ENCODE measurements at regions not wholly inside any gene's neighbourhood (a gene's known extent, or its start where the extent isn't known, plus 50 kb on each side); places are given as distances from the start of the nearest gene placed in this dataset.

DNA sequence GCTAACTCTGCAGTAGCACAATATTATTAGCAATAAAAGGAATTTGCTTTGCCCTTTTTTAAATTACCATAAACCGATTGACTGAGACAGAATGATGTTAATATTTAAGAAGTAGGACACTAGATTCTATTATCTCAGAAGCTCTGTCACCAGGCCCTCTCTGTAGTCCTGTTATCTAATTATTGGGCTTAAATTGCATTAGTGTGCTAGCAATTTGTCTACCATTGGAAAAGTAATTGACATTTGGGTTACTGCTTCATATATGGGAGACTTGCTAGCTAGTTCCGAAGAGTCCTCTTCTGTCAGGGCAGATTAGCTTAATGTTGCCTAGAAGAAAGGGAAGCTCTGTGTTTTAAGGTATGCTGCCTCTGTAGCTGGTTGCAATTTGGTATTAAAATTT is 1107.3 kb upstream of the EEF2KMT start:
- no peaks in the 10 kb centered on the region for H3K27me3 ChIP-seq (ENCODE audit: control insufficient read depth in 2 of 2, insufficient read depth in 2 of 2, low read length in 2 of 2)
- H3K4me1 ChIP-seq (ENCODE audit: control insufficient read depth in 2 of 2, insufficient read depth in 2 of 2, low read length in 2 of 2), result peaks cover 6 to 7% of the 10 kb centered on the region in 2 donors
- no peak overlapping the region for H3K4me3 ChIP-seq (ENCODE audit: low read length in 2 of 2)
- peaks cover 0 to 4% of the 10 kb centered on the region in 2 donors for H3K9me3 ChIP-seq (ENCODE audit: control insufficient read depth in 2 of 2, low read length in 2 of 2)
- H3K36me3 ChIP-seq (ENCODE audit: control insufficient read depth in 2 of 2, insufficient read depth in 2 of 2, low read length in 2 of 2), result no peaks in the 10 kb centered on the region
- no peak overlapping the region for H3K9ac ChIP-seq (ENCODE audit: low read depth in 1 of 2, low read length in 2 of 2)
- no peak overlapping the region for H3K27ac ChIP-seq (ENCODE audit: low read depth in 2 of 2, low read length in 2 of 2)

DNA sequence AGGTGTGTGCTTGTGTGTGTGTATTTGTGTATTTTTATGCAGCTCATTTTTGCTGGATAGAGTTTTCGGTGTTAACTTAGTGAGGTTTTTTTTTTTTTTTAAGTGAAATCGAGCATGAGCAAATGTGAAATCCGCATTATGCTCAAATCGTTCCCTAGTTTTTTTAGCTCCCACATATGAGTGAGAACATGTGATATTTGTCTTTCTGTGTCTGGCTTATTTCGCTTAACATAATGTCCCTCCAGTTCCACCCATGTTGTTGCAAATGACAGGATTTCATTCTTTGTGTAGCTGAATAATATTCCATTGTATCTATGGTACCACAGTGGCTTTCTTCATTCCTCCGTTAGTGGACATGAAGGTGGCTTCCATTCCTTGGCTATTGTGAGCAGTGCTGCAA is 1103.3 kb upstream of the EEF2KMT start:
- Histone ChIP-seq H3K9ac (ENCODE audit: low read depth in 1 of 2, low read length in 2 of 2) (no peak overlapping the region), H3K4me3 (ENCODE audit: low read length in 2 of 2) (no peak overlapping the region), H3K9me3 (ENCODE audit: control insufficient read depth in 2 of 2, low read length in 2 of 2) (peaks cover 0 to 4% of the 10 kb centered on the region in 2 donors), H3K27me3 (ENCODE audit: control insufficient read depth in 2 of 2, insufficient read depth in 2 of 2, low read length in 2 of 2) (no peaks in the 10 kb centered on the region), H3K36me3 (ENCODE audit: control insufficient read depth in 2 of 2, insufficient read depth in 2 of 2, low read length in 2 of 2) (no peaks in the 10 kb centered on the region), H3K27ac (ENCODE audit: low read depth in 2 of 2, low read length in 2 of 2) (no peak overlapping the region), H3K4me1 (ENCODE audit: control insufficient read depth in 2 of 2, insufficient read depth in 2 of 2, low read length in 2 of 2) (no peaks in the 10 kb centered on the region)

DNA sequence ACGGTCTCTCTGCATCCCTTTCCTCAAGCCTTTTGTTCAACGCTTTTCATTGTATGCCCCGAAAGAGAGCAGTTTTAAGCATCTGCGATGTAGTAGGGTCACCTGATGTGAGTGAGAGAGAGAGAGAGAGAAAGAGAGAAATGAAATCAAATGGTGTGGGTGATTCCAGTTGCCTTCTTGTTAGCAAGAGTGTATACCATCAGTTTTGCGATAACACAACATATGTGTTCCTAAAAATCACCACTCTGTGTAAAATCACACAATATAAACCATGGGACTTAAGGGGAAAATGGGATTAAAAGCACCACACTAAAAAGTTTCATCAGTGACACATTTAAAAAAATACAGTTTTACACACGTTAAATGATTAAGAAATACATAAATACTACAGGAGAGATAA is 1102.7 kb upstream of the EEF2KMT start:
- H3K27me3 ChIP-seq (ENCODE audit: control insufficient read depth in 2 of 2, insufficient read depth in 2 of 2, low read length in 2 of 2), result no peaks in the 10 kb centered on the region
- H3K4me3 ChIP-seq (ENCODE audit: low read length in 2 of 2), result no peak overlapping the region

DNA sequence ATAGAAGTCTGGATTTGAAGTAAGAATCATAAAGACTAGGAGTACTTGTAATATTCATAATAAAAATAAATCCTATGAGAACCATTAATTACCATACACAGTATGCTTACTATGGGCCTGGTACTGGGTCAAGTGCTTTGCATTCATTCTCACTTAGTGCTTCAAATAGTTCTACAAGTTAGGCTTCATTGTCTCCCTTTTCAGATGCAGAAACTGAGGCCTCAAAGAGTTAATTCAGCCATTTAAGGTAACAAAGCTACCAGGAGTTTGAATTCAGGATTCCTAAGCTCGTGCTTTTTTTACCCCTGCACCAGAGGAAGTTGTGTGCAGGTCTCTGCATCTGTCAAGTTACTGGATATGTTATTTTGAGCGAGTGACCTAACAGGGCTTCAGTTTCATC is 1098.4 kb upstream of the EEF2KMT start:
- H3K9me3 ChIP-seq (ENCODE audit: control insufficient read depth in 2 of 2, low read length in 2 of 2), result no peaks in the 10 kb centered on the region
- no peaks in the 10 kb centered on the region for H3K4me1 ChIP-seq (ENCODE audit: control insufficient read depth in 2 of 2, insufficient read depth in 2 of 2, low read length in 2 of 2)
- no peak overlapping the region for H3K9ac ChIP-seq (ENCODE audit: low read depth in 1 of 2, low read length in 2 of 2)
- no peaks in the 10 kb centered on the region for H3K27me3 ChIP-seq (ENCODE audit: control insufficient read depth in 2 of 2, insufficient read depth in 2 of 2, low read length in 2 of 2)
- no peaks in the 10 kb centered on the region for H3K36me3 ChIP-seq (ENCODE audit: control insufficient read depth in 2 of 2, insufficient read depth in 2 of 2, low read length in 2 of 2)
- no peak overlapping the region for H3K4me3 ChIP-seq (ENCODE audit: low read length in 2 of 2)
- H3K27ac ChIP-seq (ENCODE audit: low read depth in 2 of 2, low read length in 2 of 2), result no peak overlapping the region

More for the DNA sequence above, 1102.7 kb upstream of the EEF2KMT start:
- no peak overlapping the region for H3K9ac ChIP-seq (ENCODE audit: low read depth in 1 of 2, low read length in 2 of 2)
- H3K4me1 ChIP-seq (ENCODE audit: control insufficient read depth in 2 of 2, insufficient read depth in 2 of 2, low read length in 2 of 2), result no peaks in the 10 kb centered on the region
- H3K27ac ChIP-seq (ENCODE audit: low read depth in 2 of 2, low read length in 2 of 2), result no peak overlapping the region
- peaks cover 0 to 4% of the 10 kb centered on the region in 2 donors for H3K9me3 ChIP-seq (ENCODE audit: control insufficient read depth in 2 of 2, low read length in 2 of 2)
- H3K36me3 ChIP-seq (ENCODE audit: control insufficient read depth in 2 of 2, insufficient read depth in 2 of 2, low read length in 2 of 2), result no peaks in the 10 kb centered on the region

DNA sequence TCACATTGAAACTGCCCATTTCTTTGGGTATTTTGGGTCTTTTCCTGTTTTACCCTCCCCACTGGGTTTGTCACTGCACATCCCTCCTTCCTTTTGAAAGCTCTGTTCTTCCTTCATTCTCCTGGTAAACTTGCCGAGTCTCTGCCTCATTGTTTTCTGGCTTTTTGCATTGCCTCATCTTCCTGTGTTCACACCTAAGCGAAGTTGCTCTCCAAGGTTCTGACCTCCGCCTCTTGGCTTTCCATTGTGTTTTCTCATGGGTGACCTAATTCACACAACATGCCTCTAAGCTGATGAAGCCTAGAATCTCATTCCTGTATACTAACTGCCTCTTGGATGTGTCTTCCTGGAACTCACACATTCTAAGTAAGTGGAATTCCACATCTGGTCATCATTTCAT is 1096.1 kb upstream of the EEF2KMT start:
- no peaks in the 10 kb centered on the region for H3K4me1 ChIP-seq (ENCODE audit: control insufficient read depth in 2 of 2, insufficient read depth in 2 of 2, low read length in 2 of 2)
- H3K27me3 ChIP-seq (ENCODE audit: control insufficient read depth in 2 of 2, insufficient read depth in 2 of 2, low read length in 2 of 2), result no peaks in the 10 kb centered on the region
- no peaks in the 10 kb centered on the region for H3K9me3 ChIP-seq (ENCODE audit: control insufficient read depth in 2 of 2, low read length in 2 of 2)

DNA sequence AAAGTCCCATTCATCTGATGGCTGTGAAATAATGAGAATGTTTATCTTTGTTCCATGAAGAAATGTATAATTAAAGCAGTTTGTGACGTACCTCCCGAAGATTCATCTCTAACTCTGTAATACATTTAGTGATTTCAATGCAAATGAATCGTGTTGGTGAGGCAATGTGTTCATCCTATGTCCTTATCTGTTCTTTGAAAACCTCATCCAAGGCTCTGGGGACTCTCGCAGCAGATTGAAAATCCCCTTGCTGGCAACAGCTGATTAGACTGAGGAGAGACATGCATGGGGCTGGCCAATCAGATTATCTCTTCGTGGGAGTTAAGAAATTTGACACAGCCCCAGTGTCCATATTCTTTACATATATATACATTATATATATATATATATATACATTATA is 1095.4 kb upstream of the EEF2KMT start:
- Histone ChIP-seq H3K36me3 (ENCODE audit: control insufficient read depth in 2 of 2, insufficient read depth in 2 of 2, low read length in 2 of 2) (no peaks in the 10 kb centered on the region), H3K27me3 (ENCODE audit: control insufficient read depth in 2 of 2, insufficient read depth in 2 of 2, low read length in 2 of 2) (no peaks in the 10 kb centered on the region), H3K9me3 (ENCODE audit: control insufficient read depth in 2 of 2, low read length in 2 of 2) (no peaks in the 10 kb centered on the region), H3K27ac (ENCODE audit: low read depth in 2 of 2, low read length in 2 of 2) (no peak overlapping the region), H3K4me3 (ENCODE audit: low read length in 2 of 2) (no peak overlapping the region), H3K4me1 (ENCODE audit: control insufficient read depth in 2 of 2, insufficient read depth in 2 of 2, low read length in 2 of 2) (no peaks in the 10 kb centered on the region), H3K9ac (ENCODE audit: low read depth in 1 of 2, low read length in 2 of 2) (no peak overlapping the region)

More for the DNA sequence above, 1096.1 kb upstream of the EEF2KMT start:
- no peak overlapping the region for H3K9ac ChIP-seq (ENCODE audit: low read depth in 1 of 2, low read length in 2 of 2)
- no peak overlapping the region for H3K4me3 ChIP-seq (ENCODE audit: low read length in 2 of 2)
- H3K36me3 ChIP-seq (ENCODE audit: control insufficient read depth in 2 of 2, insufficient read depth in 2 of 2, low read length in 2 of 2), result no peaks in the 10 kb centered on the region
- no peak overlapping the region for H3K27ac ChIP-seq (ENCODE audit: low read depth in 2 of 2, low read length in 2 of 2)

DNA sequence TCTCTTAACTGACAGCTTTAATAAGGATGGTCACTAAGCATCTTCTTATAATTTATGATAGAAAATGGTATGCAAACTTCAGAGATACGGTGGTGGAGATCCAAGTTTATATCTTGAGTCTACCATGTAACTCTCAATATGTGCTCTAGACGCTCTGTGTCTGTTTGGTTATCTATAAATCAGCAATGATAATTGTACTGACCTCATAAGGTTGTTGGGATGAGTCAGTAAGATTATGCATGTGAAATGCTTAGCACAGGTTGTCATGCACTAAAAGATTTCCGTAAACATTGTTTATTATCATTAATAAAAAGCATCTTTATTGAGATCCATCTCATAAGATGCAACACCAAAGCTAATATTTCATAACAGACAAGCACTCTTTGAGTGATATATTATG is 1094.9 kb upstream of the EEF2KMT start:
- Histone ChIP-seq H3K9me3 (ENCODE audit: control insufficient read depth in 2 of 2, low read length in 2 of 2) (no peaks in the 10 kb centered on the region), H3K27me3 (ENCODE audit: control insufficient read depth in 2 of 2, insufficient read depth in 2 of 2, low read length in 2 of 2) (no peaks in the 10 kb centered on the region), H3K4me3 (ENCODE audit: low read length in 2 of 2) (no peak overlapping the region), H3K4me1 (ENCODE audit: control insufficient read depth in 2 of 2, insufficient read depth in 2 of 2, low read length in 2 of 2) (no peaks in the 10 kb centered on the region), H3K27ac (ENCODE audit: low read depth in 2 of 2, low read length in 2 of 2) (no peak overlapping the region), H3K36me3 (ENCODE audit: control insufficient read depth in 2 of 2, insufficient read depth in 2 of 2, low read length in 2 of 2) (no peaks in the 10 kb centered on the region), H3K9ac (ENCODE audit: low read depth in 1 of 2, low read length in 2 of 2) (no peak overlapping the region)

DNA sequence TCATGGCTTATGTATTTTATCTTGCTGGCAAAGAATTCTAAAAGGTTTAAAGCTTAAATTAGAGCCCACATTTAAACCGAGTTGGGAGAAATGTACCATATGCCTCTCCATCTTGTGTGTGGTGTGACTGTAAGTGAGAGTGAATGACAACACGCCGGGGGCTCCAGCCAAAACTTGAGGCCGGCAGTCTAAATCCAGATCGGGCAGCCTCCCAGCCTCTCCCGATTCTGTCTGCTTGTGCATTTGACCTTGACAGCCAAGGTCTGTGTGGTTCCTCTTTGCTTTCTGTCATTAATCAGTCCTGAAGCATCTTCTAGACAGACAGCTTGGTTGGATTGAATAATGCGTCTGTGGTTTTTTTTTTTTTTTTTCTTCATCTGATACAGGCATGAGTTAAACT is 1093.2 kb upstream of the EEF2KMT start:
- no peaks in the 10 kb centered on the region for H3K36me3 ChIP-seq (ENCODE audit: control insufficient read depth in 2 of 2, insufficient read depth in 2 of 2, low read length in 2 of 2)
- H3K27me3 ChIP-seq (ENCODE audit: control insufficient read depth in 2 of 2, insufficient read depth in 2 of 2, low read length in 2 of 2), result no peaks in the 10 kb centered on the region
- no peak overlapping the region for H3K27ac ChIP-seq (ENCODE audit: low read depth in 2 of 2, low read length in 2 of 2)
- no peaks in the 10 kb centered on the region for H3K4me1 ChIP-seq (ENCODE audit: control insufficient read depth in 2 of 2, insufficient read depth in 2 of 2, low read length in 2 of 2)
- H3K4me3 ChIP-seq (ENCODE audit: low read length in 2 of 2), result no peak overlapping the region
- H3K9ac ChIP-seq (ENCODE audit: low read depth in 1 of 2, low read length in 2 of 2), result no peak overlapping the region
- H3K9me3 ChIP-seq (ENCODE audit: control insufficient read depth in 2 of 2, low read length in 2 of 2), result no peaks in the 10 kb centered on the region

DNA sequence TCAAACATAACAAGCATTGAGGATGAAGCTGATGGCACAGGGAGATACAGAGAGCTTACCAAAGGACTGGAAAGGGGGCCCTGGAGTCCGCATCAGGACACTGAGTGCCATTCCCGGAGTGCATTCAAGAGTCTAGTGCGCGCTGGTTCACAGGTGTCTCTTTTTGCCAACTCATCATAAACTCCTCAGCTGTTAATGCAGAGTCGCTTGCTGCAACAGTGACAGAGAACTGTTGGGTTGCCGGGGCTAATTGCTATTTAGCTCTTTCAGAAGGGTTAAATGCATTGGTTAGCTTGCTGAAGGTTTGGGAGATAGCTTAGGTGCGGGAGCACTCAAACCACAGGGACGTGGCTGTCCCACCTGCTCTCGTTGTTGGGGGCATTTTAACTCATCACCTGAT is 1091.6 kb upstream of the EEF2KMT start:
- no peak overlapping the region for H3K4me3 ChIP-seq (ENCODE audit: low read length in 2 of 2)
- no peaks in the 10 kb centered on the region for H3K27me3 ChIP-seq (ENCODE audit: control insufficient read depth in 2 of 2, insufficient read depth in 2 of 2, low read length in 2 of 2)
- no peaks in the 10 kb centered on the region for H3K36me3 ChIP-seq (ENCODE audit: control insufficient read depth in 2 of 2, insufficient read depth in 2 of 2, low read length in 2 of 2)
- H3K4me1 ChIP-seq (ENCODE audit: control insufficient read depth in 2 of 2, insufficient read depth in 2 of 2, low read length in 2 of 2), result no peaks in the 10 kb centered on the region
- no peaks in the 10 kb centered on the region for H3K9me3 ChIP-seq (ENCODE audit: control insufficient read depth in 2 of 2, low read length in 2 of 2)
- no peak overlapping the region for H3K9ac ChIP-seq (ENCODE audit: low read depth in 1 of 2, low read length in 2 of 2)
- H3K27ac ChIP-seq (ENCODE audit: low read depth in 2 of 2, low read length in 2 of 2), result no peak overlapping the region

DNA sequence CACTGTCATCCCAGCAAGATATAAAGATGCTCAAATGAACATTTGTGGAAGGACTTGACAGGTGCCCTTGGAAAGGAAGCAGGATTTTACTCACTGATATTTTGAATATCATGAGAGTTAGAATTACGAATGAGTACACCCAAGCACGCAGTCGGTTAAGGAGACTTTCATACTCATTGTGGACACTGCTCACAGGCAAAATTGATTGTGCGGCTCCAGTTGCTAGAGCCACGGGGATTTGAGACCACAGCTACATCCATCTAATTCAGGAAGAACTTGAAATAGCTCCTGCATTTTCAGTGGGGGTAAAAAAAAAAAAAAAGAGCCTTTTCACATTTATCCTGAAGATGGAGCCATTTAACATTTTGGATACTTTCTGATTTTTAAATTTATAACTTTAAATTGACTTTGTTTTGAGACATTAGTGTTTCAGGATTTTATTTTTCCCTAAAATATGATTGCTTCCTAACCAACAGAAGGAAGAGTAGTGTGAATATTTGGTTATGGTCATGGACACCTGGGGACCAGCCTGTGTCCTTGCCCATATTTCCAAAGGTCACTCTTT is 1080.1 kb upstream of the EEF2KMT start:
- H3K9me3 ChIP-seq (ENCODE audit: control insufficient read depth in 2 of 2, low read length in 2 of 2), result no peaks in the 10 kb centered on the region
- H3K27ac ChIP-seq (ENCODE audit: low read depth in 2 of 2, low read length in 2 of 2), result no peak overlapping the region
- no peak overlapping the region for H3K9ac ChIP-seq (ENCODE audit: low read depth in 1 of 2, low read length in 2 of 2)
- H3K4me3 ChIP-seq (ENCODE audit: low read length in 2 of 2), result no peak overlapping the region
- H3K27me3 ChIP-seq (ENCODE audit: control insufficient read depth in 2 of 2, insufficient read depth in 2 of 2, low read length in 2 of 2), result no peaks in the 10 kb centered on the region
- no peaks in the 10 kb centered on the region for H3K4me1 ChIP-seq (ENCODE audit: control insufficient read depth in 2 of 2, insufficient read depth in 2 of 2, low read length in 2 of 2)
- H3K36me3 ChIP-seq (ENCODE audit: control insufficient read depth in 2 of 2, insufficient read depth in 2 of 2, low read length in 2 of 2), result no peaks in the 10 kb centered on the region

DNA sequence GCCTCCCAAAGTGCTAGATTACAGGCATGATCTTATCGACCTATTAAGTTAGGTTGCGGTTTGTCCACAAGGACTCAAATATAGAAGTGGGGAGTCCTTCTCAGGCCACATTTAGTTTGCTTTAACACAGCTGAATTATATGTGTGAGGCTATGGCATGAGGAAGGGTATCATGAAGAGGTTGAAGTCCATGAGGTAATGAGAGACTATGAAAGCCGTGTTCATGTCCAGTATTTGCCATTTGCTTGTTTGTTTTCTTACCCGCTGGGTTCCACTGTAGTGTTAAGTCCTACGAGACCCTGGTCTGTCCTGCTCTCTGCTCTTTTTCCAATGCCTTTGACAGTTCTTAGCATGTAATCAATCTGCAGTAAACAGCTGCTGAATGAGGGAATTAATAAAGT is 1072.4 kb upstream of the EEF2KMT start:
- H3K27me3 ChIP-seq (ENCODE audit: control insufficient read depth in 2 of 2, insufficient read depth in 2 of 2, low read length in 2 of 2), result no peaks in the 10 kb centered on the region
- H3K9me3 ChIP-seq (ENCODE audit: control insufficient read depth in 2 of 2, low read length in 2 of 2), result no peaks in the 10 kb centered on the region
- H3K36me3 ChIP-seq (ENCODE audit: control insufficient read depth in 2 of 2, insufficient read depth in 2 of 2, low read length in 2 of 2), result no peaks in the 10 kb centered on the region
- H3K4me1 ChIP-seq (ENCODE audit: control insufficient read depth in 2 of 2, insufficient read depth in 2 of 2, low read length in 2 of 2), result no peaks in the 10 kb centered on the region
- no peak overlapping the region for H3K27ac ChIP-seq (ENCODE audit: low read depth in 2 of 2, low read length in 2 of 2)
- H3K9ac ChIP-seq (ENCODE audit: low read depth in 1 of 2, low read length in 2 of 2), result no peak overlapping the region
- no peak overlapping the region for H3K4me3 ChIP-seq (ENCODE audit: low read length in 2 of 2)
